ENCODE measurements at regions not wholly inside any gene's neighbourhood (a gene's known extent, or its start where the extent isn't known, plus 50 kb on each side); places are given as distances from the start of the nearest gene placed in this dataset.

DNA sequence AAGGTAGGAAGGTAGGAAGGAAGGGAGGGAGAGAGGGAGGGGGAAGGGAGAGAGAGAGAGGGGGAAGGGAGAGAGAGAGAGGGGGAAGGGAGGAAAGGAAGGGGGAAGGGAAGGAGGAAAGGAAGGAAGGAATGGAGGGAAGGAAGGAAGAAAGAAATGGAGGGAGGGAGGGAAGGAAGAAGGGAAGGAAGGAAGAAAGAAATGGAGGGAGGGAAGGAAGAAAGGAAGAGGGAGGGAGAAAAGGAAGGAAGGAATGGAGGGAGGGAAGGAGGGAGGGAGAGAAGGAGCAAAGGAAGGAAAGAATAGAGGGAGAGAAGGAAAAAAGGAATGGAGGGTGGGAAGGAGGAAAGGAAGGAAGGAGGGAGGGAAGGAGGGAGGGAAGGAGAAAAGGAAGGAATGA lies 176.4 kb upstream of the PTER start:
- no peak overlapping the region for H3K4me3 ChIP-seq
- H3K4me2 ChIP-seq = no peak overlapping the region
- FAIRE-seq (no peak), DNase-seq (ENCODE audit: low read depth in 1 of 2, low spot score in 1 of 2) (no peak), ATAC-seq (no peak)
- TF ChIP-seq FOSL2 (IDR thresholded peaks at IDR 0.05) (no peak), FOSL2 (CRISPR knock-in tag; IDR thresholded peaks at IDR 0.05) (no peak), JUN (IDR thresholded peaks at IDR 0.05) (no peak), SMC3 (IDR thresholded peaks at IDR 0.05) (no peak), ELK1 (IDR thresholded peaks at IDR 0.05; ENCODE audit: low read depth, low read length) (no peak), KDM1A (IDR thresholded peaks at IDR 0.05; ENCODE audit: low read depth) (no peak), CBX8 (IDR thresholded peaks at IDR 0.05) (no peak), PHF8 (IDR thresholded peaks at IDR 0.05; ENCODE audit: borderline replicate concordance, low read depth) (no peak), HOXA7 (CRISPR knock-in tag; IDR thresholded peaks at IDR 0.05) (no peak)
- H3K4me1 ChIP-seq = no peaks in the 10 kb centered on the region
- CTCF ChIA-PET = interaction anchor here (0.6 to 1.4 kb wide), 4 partner anchors 11 to 38 kb away, joined by 3 read pairs; no protein-coding TSS in a partner anchor
- H3K27ac ChIP-seq = no peak overlapping the region
- H3K9me3 ChIP-seq = 0 out of 3 replicates have a peak, but pooled peaks cover 2% of the 10 kb centered on the region
- POLR2A ChIA-PET = no interaction called here

DNA sequence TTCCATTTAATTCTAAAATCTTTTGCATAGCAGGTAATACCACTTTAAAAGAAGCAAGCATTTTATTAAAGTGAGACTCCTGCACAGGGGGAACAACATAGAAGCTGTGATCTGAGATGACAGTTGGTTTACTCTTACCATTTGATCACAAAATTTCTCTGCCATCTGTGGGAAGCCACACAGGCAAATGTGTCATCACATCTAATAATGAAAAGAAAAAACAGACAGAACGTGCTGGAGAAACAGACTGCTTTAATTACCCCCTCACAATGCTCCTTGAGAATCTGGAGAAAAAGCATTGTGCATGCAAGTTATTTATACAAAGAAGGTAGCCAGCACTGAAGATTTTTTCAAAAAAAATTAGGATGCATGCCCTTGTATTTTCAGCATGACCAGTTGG lies 165.2 kb upstream of the PTER start:
- no peak overlapping the region for H3K4me2 ChIP-seq
- H3K9me3 ChIP-seq = no peaks in the 10 kb centered on the region
- H3K4me3 ChIP-seq = no peak overlapping the region
- WGBS (ENCODE audit: missing lambda C conversion rate) = 11% methylated on average over 1 of the region's 1 CpG
- no peaks in the 10 kb centered on the region for H3K4me1 ChIP-seq
- ChIA-PET POLR2A (no interaction called here), CTCF (interaction anchor here (1.3 to 2.0 kb wide), 2 partner anchors 8 to 12 kb away, joined by 3 to 4 read pairs; no protein-coding TSS in a partner anchor)
- no peak for FAIRE-seq
- TF ChIP-seq HDAC2 (IDR thresholded peaks at IDR 0.05) (no peak), HOXB5 (CRISPR knock-in tag; IDR thresholded peaks at IDR 0.05) (no peak), RARB (CRISPR knock-in tag; IDR thresholded peaks at IDR 0.05) (no peak)
- TF ChIP-seq, protein P1, sequence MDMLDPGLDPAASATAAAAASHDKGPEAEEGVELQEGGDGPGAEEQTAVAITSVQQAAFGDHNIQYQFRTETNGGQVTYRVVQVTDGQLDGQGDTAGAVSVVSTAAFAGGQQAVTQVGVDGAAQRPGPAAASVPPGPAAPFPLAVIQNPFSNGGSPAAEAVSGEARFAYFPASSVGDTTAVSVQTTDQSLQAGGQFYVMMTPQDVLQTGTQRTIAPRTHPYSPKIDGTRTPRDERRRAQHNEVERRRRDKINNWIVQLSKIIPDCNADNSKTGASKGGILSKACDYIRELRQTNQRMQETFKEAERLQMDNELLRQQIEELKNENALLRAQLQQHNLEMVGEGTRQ (IDR thresholded peaks at IDR 0.05) = no peak
- DNase-seq (ENCODE audit: low read depth in 1 of 2, low spot score in 1 of 2) = no peak
- ATAC-seq = no peak
- no peak overlapping the region for H3K27ac ChIP-seq

GRCh38 chr10:16274911-16275310 lies 161.9 kb upstream of the PTER start:
- Histone ChIP-seq H3K9me3 (no peaks in the 10 kb centered on the region), H3K4me1 (no peaks in the 10 kb centered on the region), H3K27ac (no peak overlapping the region), H3K4me3 (no peak overlapping the region), H3K4me2 (no peak overlapping the region)
- CTCF ChIA-PET = no interaction called here
- DNase-seq (ENCODE audit: low read depth in 1 of 2, low spot score in 1 of 2) (no peak), ATAC-seq (no peak), FAIRE-seq (no peak)
- no peak for TF ChIP-seq HES2 (IDR thresholded peaks at IDR 0.05)
- 36% methylated on average over 3 of the region's 3 CpGs for WGBS (ENCODE audit: missing lambda C conversion rate)
- POLR2A ChIA-PET = no interaction called here

DNA sequence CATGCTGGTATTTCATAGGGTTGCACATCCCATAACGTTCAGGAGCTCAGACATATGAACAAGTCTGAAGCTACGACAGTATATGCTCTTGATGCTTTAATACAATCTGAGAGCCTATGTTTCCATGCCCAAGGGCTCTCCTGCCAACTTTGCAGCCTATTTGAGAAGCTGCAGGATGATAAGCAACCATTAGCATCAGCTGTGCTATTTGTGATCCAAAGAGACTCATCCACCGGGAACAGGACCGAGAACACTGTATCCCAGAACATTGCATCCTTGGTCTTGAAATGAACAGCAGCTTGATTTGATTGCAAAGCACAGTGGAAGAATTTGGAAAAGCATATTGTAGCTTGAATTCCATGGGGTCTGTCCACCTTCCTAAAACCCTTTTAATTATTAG lies 156.2 kb upstream of the PTER start:
- Histone ChIP-seq H3K4me1 (no peaks in the 10 kb centered on the region), H3K27ac (no peak overlapping the region), H3K4me3 (no peak overlapping the region), H3K4me2 (no peak overlapping the region), H3K9me3 (no peaks in the 10 kb centered on the region)
- ChIA-PET POLR2A (no interaction called here), CTCF (interaction anchor here (0.7 to 1.3 kb wide), 2 partner anchors 44 to 378 kb away, joined by 3 read pairs; no protein-coding TSS in a partner anchor)
- DNase-seq (ENCODE audit: low read depth in 1 of 2, low spot score in 1 of 2) (no peak), ATAC-seq (no peak), FAIRE-seq (no peak)
- no peak for TF ChIP-seq HES2 (IDR thresholded peaks at IDR 0.05)
- TF ChIP-seq ZC3H11A (IDR thresholded peaks at IDR 0.05) = no peak
- no peak for TF ChIP-seq ZNF302 (CRISPR knock-in tag; IDR thresholded peaks at IDR 0.05)
- no peak for TF ChIP-seq NR3C1 (IDR thresholded peaks at IDR 0.05)
- no peak for TF ChIP-seq MAFK (IDR thresholded peaks at IDR 0.05; ENCODE audit: partially characterized antibody)
- no peak for TF ChIP-seq POLR2A (IDR thresholded peaks at IDR 0.05; ENCODE audit: low read length)
- TF ChIP-seq, protein P2, sequence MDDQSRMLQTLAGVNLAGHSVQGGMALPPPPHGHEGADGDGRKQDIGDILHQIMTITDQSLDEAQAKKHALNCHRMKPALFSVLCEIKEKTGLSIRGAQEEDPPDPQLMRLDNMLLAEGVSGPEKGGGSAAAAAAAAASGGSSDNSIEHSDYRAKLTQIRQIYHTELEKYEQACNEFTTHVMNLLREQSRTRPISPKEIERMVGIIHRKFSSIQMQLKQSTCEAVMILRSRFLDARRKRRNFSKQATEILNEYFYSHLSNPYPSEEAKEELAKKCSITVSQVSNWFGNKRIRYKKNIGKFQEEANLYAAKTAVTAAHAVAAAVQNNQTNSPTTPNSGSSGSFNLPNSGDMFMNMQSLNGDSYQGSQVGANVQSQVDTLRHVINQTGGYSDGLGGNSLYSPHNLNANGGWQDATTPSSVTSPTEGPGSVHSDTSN (IDR thresholded peaks at IDR 0.05) = no peak
- TF ChIP-seq FOXS1 (CRISPR knock-in tag; IDR thresholded peaks at IDR 0.05) = no peak
- no peak for TF ChIP-seq CHD2 (IDR thresholded peaks at IDR 0.05; ENCODE audit: low read length, partially characterized antibody)
- no peak for TF ChIP-seq SMC3 (IDR thresholded peaks at IDR 0.05)
- no peak for TF ChIP-seq CBX8 (IDR thresholded peaks at IDR 0.05)
- no peak for TF ChIP-seq RNF2 (IDR thresholded peaks at IDR 0.05; ENCODE audit: borderline replicate concordance, low read depth)
- TF ChIP-seq MYC (IDR thresholded peaks at IDR 0.05; ENCODE audit: borderline replicate concordance, low read length) = no peak
- no peak for TF ChIP-seq RARB (CRISPR knock-in tag; IDR thresholded peaks at IDR 0.05)
- TF ChIP-seq RCOR1 (IDR thresholded peaks at IDR 0.05; ENCODE audit: low read depth, low read length) = no peak
- WGBS (ENCODE audit: missing lambda C conversion rate) = 13% methylated on average over 4 of the region's 4 CpGs

Data from A549 (cell line).